ENCODE measurements at regions not wholly inside any gene's neighbourhood (a gene's known extent, or its start where the extent isn't known, plus 50 kb on each side); places are given as distances from the start of the nearest gene placed in this dataset.
"Not testable (repeated sequence)": the region's sequence is repeated elsewhere in the genome, so short reads cannot be mapped to it uniquely, and the experiment has no call there.

- no peaks in the 10 kb centered on the region for H3K4me1 ChIP-seq (replicated peaks)
- no peak overlapping the region for H3K4me3 ChIP-seq
- intact Hi-C loops (cut with DNase I) = no loop called here
- H3K9me3 ChIP-seq = no peaks in the 10 kb centered on the region
- no peak overlapping the region for H3K27ac ChIP-seq
- no peaks in the 10 kb centered on the region for H3K27me3 ChIP-seq (replicated peaks; ENCODE audit: insufficient read depth)
- peak; percentile 3 for DNase-seq (ENCODE audit: low spot score)
- H3K36me3 ChIP-seq = no peaks in the 10 kb centered on the region
- TF ChIP-seq CTCF (IDR thresholded peaks at IDR 0.05) = no peak
- TF ChIP-seq POLR2A (IDR thresholded peaks at IDR 0.05) = no peak
- no peak for TF ChIP-seq POLR2AphosphoS5 (IDR thresholded peaks at IDR 0.05)
- WGBS = 20% methylated on average over 2 of the region's 5 CpGs
Measured at GRCh38 chrX:56429581-56429980, 133.8 kb upstream of the UBQLN2 start.

GRCh38 chrX:56451981-56452380, 111.4 kb upstream of the UBQLN2 start:
- H3K27me3 ChIP-seq (replicated peaks; ENCODE audit: insufficient read depth); H3K4me3 ChIP-seq; H3K4me1 ChIP-seq (replicated peaks); H3K27ac ChIP-seq; intact Hi-C loops (cut with DNase I); H3K9me3 ChIP-seq; DNase-seq (ENCODE audit: low spot score); H3K36me3 ChIP-seq: not testable (repeated sequence)
- 84% methylated on average over 12 of the region's 12 CpGs for WGBS

GRCh38 chrX:56462389-56462788, 101.0 kb upstream of the UBQLN2 start:
- intact Hi-C loops (cut with DNase I) = no loop called here
- Histone ChIP-seq H3K27me3 (replicated peaks; ENCODE audit: insufficient read depth) (no peaks in the 10 kb centered on the region), H3K4me3 (no peak overlapping the region), H3K4me1 (replicated peaks) (no peaks in the 10 kb centered on the region), H3K27ac (no peak overlapping the region), H3K36me3 (no peaks in the 10 kb centered on the region), H3K9me3 (no peaks in the 10 kb centered on the region)
- TF ChIP-seq POLR2AphosphoS5 (IDR thresholded peaks at IDR 0.05) (no peak), POLR2A (IDR thresholded peaks at IDR 0.05) (no peak), CTCF (IDR thresholded peaks at IDR 0.05) (no peak)
- no peak for DNase-seq (ENCODE audit: low spot score)

GRCh38 chrX:56468441-56468840, 95.0 kb upstream of the UBQLN2 start:
- no peaks in the 10 kb centered on the region for H3K4me1 ChIP-seq (replicated peaks)
- intact Hi-C loops (cut with DNase I) = no loop called here
- WGBS = 25% methylated on average over 2 of the region's 2 CpGs
- H3K27me3 ChIP-seq (replicated peaks; ENCODE audit: insufficient read depth) = no peaks in the 10 kb centered on the region
- no peak overlapping the region for H3K27ac ChIP-seq
- no peaks in the 10 kb centered on the region for H3K36me3 ChIP-seq
- H3K4me3 ChIP-seq = no peak overlapping the region
- DNase-seq (ENCODE audit: low spot score) = no peak
- TF ChIP-seq POLR2A (IDR thresholded peaks at IDR 0.05) (no peak), CTCF (IDR thresholded peaks at IDR 0.05) (no peak), POLR2AphosphoS5 (IDR thresholded peaks at IDR 0.05) (no peak)
- no peaks in the 10 kb centered on the region for H3K9me3 ChIP-seq

GRCh38 chrX:56494923-56495322, 68.5 kb upstream of the UBQLN2 start:
- 98% methylated on average over 7 of the region's 8 CpGs for WGBS
- H3K4me1 ChIP-seq (replicated peaks); H3K27me3 ChIP-seq (replicated peaks; ENCODE audit: insufficient read depth); H3K36me3 ChIP-seq; H3K9me3 ChIP-seq; DNase-seq (ENCODE audit: low spot score); H3K27ac ChIP-seq; intact Hi-C loops (cut with DNase I); H3K4me3 ChIP-seq: not testable (repeated sequence)

- Histone ChIP-seq H3K9me3 (no peaks in the 10 kb centered on the region), H3K4me1 (replicated peaks) (no peaks in the 10 kb centered on the region), H3K27ac (no peak overlapping the region), H3K27me3 (replicated peaks; ENCODE audit: insufficient read depth) (no peaks in the 10 kb centered on the region), H3K36me3 (no peaks in the 10 kb centered on the region), H3K4me3 (no peak overlapping the region)
- intact Hi-C loops (cut with DNase I) = no loop called here
- no peak for DNase-seq (ENCODE audit: low spot score)
- WGBS = 57% methylated on average over 1 of the region's 1 CpG
- TF ChIP-seq CTCF (IDR thresholded peaks at IDR 0.05) (no peak), POLR2A (IDR thresholded peaks at IDR 0.05) (no peak), POLR2AphosphoS5 (IDR thresholded peaks at IDR 0.05) (no peak)
Measured at GRCh38 chrX:56498756-56499155, 64.7 kb upstream of the UBQLN2 start.
